ENCODE measurements at regions not wholly inside any gene's neighbourhood (a gene's known extent, or its start where the extent isn't known, plus 50 kb on each side); places are given as distances from the start of the nearest gene placed in this dataset.
"Not testable (repeated sequence)": the region's sequence is repeated elsewhere in the genome, so short reads cannot be mapped to it uniquely, and the experiment has no call there.

DNA sequence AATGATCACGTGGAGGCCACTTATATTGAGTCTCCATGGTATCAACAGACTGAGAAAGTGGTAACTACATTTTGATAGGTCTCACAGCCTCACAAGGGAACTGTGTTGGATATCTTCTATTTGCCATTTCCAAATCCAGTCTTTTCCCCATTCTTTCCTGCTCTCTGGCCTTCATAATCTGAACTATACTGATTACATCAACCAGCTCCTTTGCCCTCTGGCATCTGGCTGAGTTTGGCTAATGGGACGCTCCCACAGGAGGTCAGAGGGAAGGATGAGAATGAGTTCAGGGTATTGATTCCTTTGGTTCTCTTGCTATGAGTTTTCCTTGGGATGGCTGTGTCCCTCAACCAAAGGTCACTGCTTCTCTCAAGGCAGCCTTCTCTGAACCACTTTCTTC, 152.6 kb downstream of the RTL9 start:
- DNase-seq (ENCODE audit: extremely low read depth, low read depth, low spot score) = no peak

GRCh38 chrX:110512341-110512740, 153.7 kb downstream of the RTL9 start:
- DNase-seq (ENCODE audit: extremely low read depth, low read depth, low spot score) = no peak

- DNase-seq (ENCODE audit: extremely low read depth, low read depth, low spot score) = no peak
Observed at GRCh38 chrX:110514509-110514908, 155.9 kb downstream of the RTL9 start.

- DNase-seq (ENCODE audit: extremely low read depth, low read depth, low spot score) = no peak
Observed at GRCh38 chrX:110519501-110519900, 160.9 kb downstream of the RTL9 start.

DNA sequence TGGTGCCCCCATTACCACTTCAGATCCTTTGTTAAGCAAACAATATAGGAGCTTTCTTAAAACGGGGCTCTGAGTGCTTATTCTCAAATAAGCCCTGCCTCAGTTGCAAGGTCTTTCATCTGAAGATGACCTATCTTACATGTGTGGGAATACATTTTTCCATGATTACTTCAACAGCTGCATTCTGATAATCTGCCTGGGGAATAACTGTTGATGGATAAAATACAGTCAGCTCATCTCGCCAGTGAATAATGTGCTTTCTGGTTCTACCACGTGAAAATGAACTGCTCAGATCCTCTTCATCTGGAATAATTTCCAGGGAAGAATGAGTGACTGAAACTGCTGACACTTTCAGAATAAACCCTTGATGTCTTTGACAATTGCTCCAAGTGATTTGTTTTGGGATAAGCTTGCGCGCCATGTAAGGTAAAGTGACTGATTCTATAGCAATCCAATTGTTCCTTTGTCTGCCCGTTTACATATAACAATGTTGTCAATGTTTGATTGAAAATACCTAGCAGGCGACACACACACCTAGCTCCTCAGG, 161.3 kb downstream of the RTL9 start:
- DNase-seq (ENCODE audit: extremely low read depth, low read depth, low spot score) = no peak

DNA sequence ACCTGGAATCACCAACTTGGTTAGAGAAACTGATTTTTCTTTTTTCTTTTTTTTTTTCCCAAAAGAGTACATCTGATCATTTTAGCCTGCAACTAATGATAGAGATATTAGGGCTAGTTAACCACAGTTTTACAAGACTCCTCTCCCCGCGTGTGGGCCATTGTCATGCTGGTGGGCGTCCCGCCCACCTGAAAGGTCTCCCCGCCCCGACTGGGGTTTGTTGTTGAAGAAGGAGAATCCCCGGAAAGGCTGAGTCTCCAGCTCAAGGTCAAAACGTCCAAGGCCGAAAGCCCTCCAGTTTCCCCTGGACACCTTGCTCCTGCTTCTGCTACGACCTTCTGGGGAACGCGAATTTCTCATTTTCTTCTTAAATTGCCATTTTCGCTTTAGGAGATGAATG, 162.0 kb downstream of the RTL9 start:
- not testable (repeated sequence) for DNase-seq (ENCODE audit: extremely low read depth, low read depth, low spot score)

GRCh38 chrX:110531873-110532580, 173.4 kb downstream of the RTL9 start:
- no peak for DNase-seq (ENCODE audit: extremely low read depth, low read depth, low spot score)

DNA sequence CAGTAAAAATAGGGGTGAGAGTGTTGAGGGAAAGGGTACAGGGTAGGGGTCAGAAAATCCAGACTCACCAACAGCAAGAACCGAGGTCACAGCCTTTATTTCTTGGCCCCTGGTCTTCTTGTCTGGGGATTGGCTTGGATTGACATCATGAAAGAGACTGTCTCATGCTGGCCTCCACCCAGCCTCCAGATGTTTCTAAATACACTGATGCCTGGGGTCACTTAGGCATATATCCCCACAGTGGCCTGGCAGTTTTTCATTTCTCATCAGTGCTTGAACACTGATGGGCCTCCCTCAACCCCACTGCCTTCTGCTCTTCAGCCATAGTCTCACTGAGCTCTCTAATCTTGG, 173.9 kb downstream of the RTL9 start:
- no peak for DNase-seq (ENCODE audit: extremely low read depth, low read depth, low spot score)

GRCh38 chrX:110536816-110537215, 178.2 kb downstream of the RTL9 start:
- DNase-seq (ENCODE audit: extremely low read depth, low read depth, low spot score) = no peak

- DNase-seq (ENCODE audit: extremely low read depth, low read depth, low spot score) = no peak
Observed at GRCh38 chrX:110541266-110541665, 182.6 kb downstream of the RTL9 start.

GRCh38 chrX:110550854-110551253, 192.2 kb downstream of the RTL9 start:
- not testable (repeated sequence) for DNase-seq (ENCODE audit: extremely low read depth, low read depth, low spot score)

GRCh38 chrX:110557864-110558263, 199.2 kb downstream of the RTL9 start:
- DNase-seq (ENCODE audit: extremely low read depth, low read depth, low spot score) = no peak

- no peak for DNase-seq (ENCODE audit: extremely low read depth, low read depth, low spot score)
Observed at GRCh38 chrX:110558406-110558805, 199.8 kb downstream of the RTL9 start.

GRCh38 chrX:110561034-110561433, 202.4 kb downstream of the RTL9 start:
- no peak for DNase-seq (ENCODE audit: extremely low read depth, low read depth, low spot score)

- DNase-seq (ENCODE audit: extremely low read depth, low read depth, low spot score) = no peak
Observed at GRCh38 chrX:110563282-110563681, 204.6 kb downstream of the RTL9 start.

DNA sequence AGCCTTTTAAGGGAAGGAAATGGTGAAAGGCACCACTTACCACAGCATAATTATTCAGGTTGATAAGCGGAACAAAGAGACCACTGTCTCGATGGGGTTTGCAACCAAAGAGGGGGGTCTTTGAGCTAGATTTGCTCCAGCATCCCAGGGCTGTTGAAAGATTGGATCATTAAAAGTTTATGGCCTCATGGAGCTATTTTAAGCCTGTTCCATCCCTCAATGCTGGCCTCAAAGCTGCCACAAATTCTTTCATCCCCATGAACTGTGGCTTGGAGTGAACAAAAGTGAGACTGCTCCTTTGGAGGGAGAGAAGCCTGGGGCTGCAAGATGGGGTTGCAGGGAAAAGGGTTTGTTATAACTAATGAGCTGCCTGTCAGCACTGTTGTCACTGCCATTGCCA, 209.8 kb downstream of the RTL9 start:
- DNase-seq (ENCODE audit: extremely low read depth, low read depth, low spot score) = no peak

DNA sequence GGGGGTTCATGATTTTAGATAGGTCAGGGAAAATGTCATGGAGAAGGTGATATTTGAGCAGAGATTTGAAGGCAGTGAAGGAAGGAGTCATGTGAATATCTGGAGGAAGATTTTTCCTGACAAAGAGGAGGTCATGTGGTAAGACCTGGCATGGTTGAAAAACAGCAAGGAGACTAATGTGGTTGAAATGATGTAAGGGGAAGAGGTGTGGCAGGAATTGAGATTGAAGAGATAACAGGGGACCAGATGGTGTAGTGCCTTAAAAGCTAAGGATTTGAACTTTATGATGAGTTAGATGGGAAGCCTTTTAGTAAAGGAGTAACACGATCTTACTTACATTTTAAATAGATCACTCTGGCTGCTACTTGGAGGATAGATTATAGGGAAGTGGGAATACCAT, 210.9 kb downstream of the RTL9 start:
- DNase-seq (ENCODE audit: extremely low read depth, low read depth, low spot score) = no peak

- DNase-seq (ENCODE audit: extremely low read depth, low read depth, low spot score) = no peak
Observed at GRCh38 chrX:110578270-110578669, 217.3 kb downstream of the CHRDL1 start.

- no peak for DNase-seq (ENCODE audit: extremely low read depth, low read depth, low spot score)
Observed at GRCh38 chrX:110584083-110584482, 211.5 kb downstream of the CHRDL1 start.

DNA sequence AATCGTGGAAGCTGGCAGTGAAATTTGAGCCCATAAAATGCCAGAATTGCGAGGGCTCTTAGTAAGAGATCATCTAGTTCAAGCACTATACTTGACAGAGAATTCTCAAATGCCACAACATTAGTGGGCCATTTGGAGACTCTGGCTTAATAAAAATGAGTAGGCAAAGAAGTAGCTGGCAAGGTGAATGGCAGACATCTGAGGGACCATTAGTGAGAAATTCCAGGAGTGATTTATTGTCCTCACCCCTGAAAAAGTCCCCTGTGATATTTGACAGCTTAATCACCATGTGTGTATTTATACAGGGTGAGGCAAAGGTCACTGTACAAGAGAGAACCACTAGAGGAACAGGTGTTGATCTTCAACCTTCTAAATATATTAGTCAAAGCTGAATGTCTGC, 207.5 kb downstream of the CHRDL1 start:
- DNase-seq (ENCODE audit: extremely low read depth, low read depth, low spot score) = no peak

DNA sequence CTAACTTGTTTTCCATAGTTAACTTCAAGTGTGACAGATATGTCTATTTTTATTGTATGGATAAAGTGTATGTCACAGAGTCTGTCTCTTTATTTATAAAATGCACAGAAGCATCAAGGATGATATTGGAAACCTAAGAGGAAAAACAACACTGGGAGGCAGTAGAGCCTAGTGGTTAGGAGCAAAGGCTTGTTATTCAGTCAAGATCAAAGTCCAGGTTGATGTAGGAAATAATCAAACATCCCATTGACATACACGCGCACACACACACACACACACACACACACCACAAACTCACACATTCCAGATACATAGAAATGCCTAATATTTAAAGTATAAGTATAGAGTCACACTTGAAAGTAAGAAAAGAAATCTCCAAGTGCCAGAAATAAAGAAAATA, 206.8 kb downstream of the CHRDL1 start:
- DNase-seq (ENCODE audit: extremely low read depth, low read depth, low spot score) = no peak

- no peak for DNase-seq (ENCODE audit: extremely low read depth, low read depth, low spot score)
Observed at GRCh38 chrX:110600745-110601310, 194.8 kb downstream of the CHRDL1 start.

GRCh38 chrX:110614596-110614995, 181.0 kb downstream of the CHRDL1 start:
- no peak for DNase-seq (ENCODE audit: extremely low read depth, low read depth, low spot score)
